ENCODE measurements at regions not wholly inside any gene's neighbourhood (a gene's known extent, or its start where the extent isn't known, plus 50 kb on each side); places are given as distances from the start of the nearest gene placed in this dataset.

GRCh38 chr1:82562448-82562847 is 761.7 kb downstream of the ADGRL2 start:
- 94% methylated on average over 2 of the region's 2 CpGs for WGBS (ENCODE audit: insufficient coverage, insufficient replicate concordance, low lambda C conversion rate, missing lambda C conversion rate)
- CTCF ChIA-PET = no interaction called here
- POLR2A ChIA-PET = no interaction called here
- BruUV-seq (replicated peaks) = no TSS peak
- RAD21 ChIA-PET (ENCODE audit: unreplicated experiment) = no interaction called here
- H3K4me2 ChIP-seq (ENCODE audit: control insufficient read depth, insufficient read depth) = no peak overlapping the region
- no peak for TF ChIP-seq BACH1 (IDR thresholded peaks at IDR 0.05; ENCODE audit: borderline replicate concordance)
- no peak for TF ChIP-seq RUNX3 (IDR thresholded peaks at IDR 0.05; ENCODE audit: low read length)
- no peak for TF ChIP-seq ZBTB40 (IDR thresholded peaks at IDR 0.05; ENCODE audit: borderline replicate concordance)
- TF ChIP-seq PRDM15 (CRISPR knock-in tag; IDR thresholded peaks at IDR 0.05) = no peak
- TF ChIP-seq SUPT20H (IDR thresholded peaks at IDR 0.05; ENCODE audit: borderline replicate concordance, control insufficient read depth, low read depth, low read length) = no peak
- TF ChIP-seq CBX5 (IDR thresholded peaks at IDR 0.05; ENCODE audit: low read depth) = no peak
- no peak for TF ChIP-seq PAX8 (IDR thresholded peaks at IDR 0.05)
- TF ChIP-seq TCF3 (IDR thresholded peaks at IDR 0.05; ENCODE audit: borderline replicate concordance, insufficient read depth, low read depth, low read length) = no peak
- no peak for TF ChIP-seq ETV6 (conservative IDR thresholded peaks at IDR 0.05 in 1 of 2, IDR thresholded peaks at IDR 0.05 in 1 of 2; ENCODE audit: borderline replicate concordance in 1 of 2, low read depth in 1 of 2)
- no peak for TF ChIP-seq NFYB (IDR thresholded peaks at IDR 0.05; ENCODE audit: insufficient read depth, low read depth, low read length)
- TF ChIP-seq LARP7 (IDR thresholded peaks at IDR 0.05) = no peak
- no peak for TF ChIP-seq TCF7 (IDR thresholded peaks at IDR 0.05; ENCODE audit: borderline replicate concordance)
- no peak for TF ChIP-seq CBFB (IDR thresholded peaks at IDR 0.05; ENCODE audit: low read depth)
- TF ChIP-seq SKIL (IDR thresholded peaks at IDR 0.05; ENCODE audit: low read depth, poor library complexity, severe bottlenecking) = no peak
- TF ChIP-seq NFIC (IDR thresholded peaks at IDR 0.05; ENCODE audit: low read depth, low read length) = no peak
- TF ChIP-seq NR2C1 (IDR thresholded peaks at IDR 0.05) = no peak
- no peak overlapping the region for H3K4me3 ChIP-seq
- no peak for DNase-seq (ENCODE audit: low read depth, low spot score)
- H3K9me3 ChIP-seq (replicated peaks; ENCODE audit: control insufficient read depth, insufficient read depth, low read length) = no peaks in the 10 kb centered on the region
- SMC1A ChIA-PET (ENCODE audit: uncharacterized antibody, unreplicated experiment) = no interaction called here
- H3K79me2 ChIP-seq (ENCODE audit: control insufficient read depth, insufficient read depth, low read length) = no peaks in the 10 kb centered on the region
- no peak overlapping the region for H3K27ac ChIP-seq (ENCODE audit: control insufficient read depth, insufficient read depth)
- no peaks in the 10 kb centered on the region for H3K4me1 ChIP-seq (ENCODE audit: control insufficient read depth, insufficient read depth, low read length)
- no peak overlapping the region for H2AFZ ChIP-seq (ENCODE audit: control insufficient read depth, low read depth, low read length)
- no peak for ATAC-seq
- no peaks in the 10 kb centered on the region for H4K20me1 ChIP-seq (ENCODE audit: control insufficient read depth, insufficient read depth)
- in situ Hi-C loops (cut with MboI) = no loop called here
- intact Hi-C loops (cut with micrococcal nuclease; ENCODE audit: unreplicated experiment) = no loop called here
- H3K36me3 ChIP-seq (ENCODE audit: control insufficient read depth in 2 of 2, insufficient read depth in 2 of 2, low read length in 1 of 2) = no peaks in the 10 kb centered on the region
- FAIRE-seq = no peak
- no peak overlapping the region for H3K9ac ChIP-seq (ENCODE audit: control insufficient read depth, insufficient read depth, low read length)
- no peaks in the 10 kb centered on the region for H3K27me3 ChIP-seq (replicated peaks in 1 of 2; ENCODE audit: control insufficient read depth in 2 of 2, insufficient read depth in 2 of 2, low read length in 1 of 2)
